ENCODE measurements at regions not wholly inside any gene's neighbourhood (a gene's known extent, or its start where the extent isn't known, plus 50 kb on each side); places are given as distances from the start of the nearest gene placed in this dataset.

- no peak for DNase-seq
- ChIA-PET CTCF (no interaction called here), POLR2A (no interaction called here)
- ATAC-seq, result no peak
- Mint-ChIP-seq H3K27me3 (no peaks in the 10 kb centered on the region), H3K36me3 (ENCODE audit: low read depth) (no peaks in the 10 kb centered on the region), H3K9me3 (ENCODE audit: low read depth) (no peaks in the 10 kb centered on the region), H3K4me3 (no peak overlapping the region), H3K27ac (no peak overlapping the region), H3K4me1 (no peaks in the 10 kb centered on the region)
- intact Hi-C loops (cut with DNase I, micrococcal nuclease), result no loop called here
Observed at GRCh38 chr3:62982795-62983455, 107.7 kb upstream of the CADPS start.

DNA sequence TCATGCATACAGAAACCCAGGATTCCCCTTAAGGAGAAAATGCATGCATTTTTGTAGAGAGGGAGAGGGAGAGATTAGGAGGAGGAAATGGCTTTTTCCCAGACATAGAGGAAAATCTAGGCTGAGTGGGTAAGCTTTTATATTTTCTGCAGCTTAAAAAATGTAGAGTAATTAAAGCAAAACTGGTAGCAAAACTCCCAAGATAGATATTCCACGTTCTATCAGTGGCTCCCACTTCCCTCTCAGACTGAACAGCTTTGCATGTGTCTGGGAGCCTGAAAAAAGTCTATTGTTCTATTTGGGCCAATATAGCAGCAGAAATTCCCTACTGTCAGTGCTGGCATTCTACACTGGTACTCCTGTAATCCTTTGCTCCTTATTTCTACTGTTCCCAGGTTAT lies 110.8 kb upstream of the CADPS start:
- ATAC-seq (no peak), DNase-seq (no peak)
- ChIA-PET POLR2A (no interaction called here), CTCF (no interaction called here)
- Mint-ChIP-seq H3K36me3 (ENCODE audit: low read depth) (no peaks in the 10 kb centered on the region), H3K27ac (no peak overlapping the region), H3K9me3 (ENCODE audit: low read depth) (peaks cover 5% of the 10 kb centered on the region), H3K4me1 (no peaks in the 10 kb centered on the region), H3K4me3 (no peak overlapping the region), H3K27me3 (no peaks in the 10 kb centered on the region)
- intact Hi-C loops (cut with DNase I, micrococcal nuclease), result no loop called here

DNA sequence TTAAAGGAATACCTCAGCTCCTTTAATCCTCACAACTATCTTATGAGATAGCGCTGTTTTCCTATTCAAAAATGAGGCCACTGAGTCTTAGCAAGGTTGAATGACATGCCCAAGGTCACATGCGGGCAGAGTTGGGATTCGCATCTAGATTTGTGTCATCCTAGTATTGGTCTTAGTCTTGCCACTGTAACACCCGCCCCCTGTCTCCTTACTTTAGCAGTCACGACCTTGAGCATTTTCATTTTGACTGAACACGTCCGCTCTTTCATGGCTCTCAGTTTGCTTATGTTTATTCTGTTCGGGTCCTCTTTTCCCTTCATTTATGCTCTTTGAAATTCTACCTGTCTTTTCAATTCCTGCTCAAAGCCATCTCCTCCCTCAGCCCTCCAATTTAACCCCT lies 112.5 kb upstream of the CADPS start:
- DNase-seq (no peak), ATAC-seq (no peak)
- no peaks in the 10 kb centered on the region for H3K27me3 Mint-ChIP-seq
- intact Hi-C loops (cut with DNase I, micrococcal nuclease), result no loop called here
- H3K4me1 Mint-ChIP-seq, result no peaks in the 10 kb centered on the region
- CTCF ChIA-PET, result no interaction called here
- H3K4me3 Mint-ChIP-seq, result no peak overlapping the region
- H3K36me3 Mint-ChIP-seq (ENCODE audit: low read depth), result no peaks in the 10 kb centered on the region
- POLR2A ChIA-PET, result no interaction called here
- no peak overlapping the region for H3K27ac Mint-ChIP-seq
- H3K9me3 Mint-ChIP-seq (ENCODE audit: low read depth), result peaks cover 5% of the 10 kb centered on the region

DNA sequence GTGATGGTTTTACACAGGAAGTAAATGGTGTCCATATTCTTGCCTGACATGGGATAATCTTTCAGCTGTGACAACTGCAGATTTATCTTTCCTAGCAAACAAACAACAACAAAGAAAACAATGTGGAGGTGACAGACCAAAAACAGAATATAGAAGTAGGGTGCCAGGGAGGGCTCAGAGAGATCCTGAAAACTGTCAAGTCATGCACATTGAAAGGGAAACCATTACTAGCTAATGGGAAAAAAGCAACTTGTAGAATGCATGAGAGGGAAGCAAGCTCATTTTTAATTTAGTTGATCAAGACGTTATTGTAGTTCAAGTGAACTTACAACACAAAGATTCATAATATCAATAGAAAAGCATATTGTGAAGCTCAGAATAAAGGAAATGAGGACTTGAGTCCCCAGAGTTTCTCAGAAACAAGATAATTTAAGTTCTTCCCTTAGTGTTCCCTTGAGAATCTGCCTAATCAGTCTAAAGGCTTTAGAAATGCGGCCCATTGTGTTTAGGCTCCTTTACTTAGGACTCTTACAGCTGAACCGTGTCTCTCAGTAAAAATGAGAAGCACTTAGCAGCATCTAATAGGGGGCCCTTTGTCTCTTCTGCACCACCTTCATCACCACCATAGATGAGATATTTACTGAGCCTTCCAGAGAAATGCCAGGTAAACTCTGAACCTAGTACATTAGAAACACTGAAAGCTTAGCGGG lies 115.6 kb upstream of the CADPS start:
- Mint-ChIP-seq H3K27ac (no peak overlapping the region), H3K4me3 (no peak overlapping the region), H3K36me3 (ENCODE audit: low read depth) (no peaks in the 10 kb centered on the region), H3K4me1 (no peaks in the 10 kb centered on the region), H3K27me3 (no peaks in the 10 kb centered on the region), H3K9me3 (ENCODE audit: low read depth) (peaks cover 5% of the 10 kb centered on the region)
- intact Hi-C loops (cut with DNase I, micrococcal nuclease), result no loop called here
- no peak for ATAC-seq
- no peak for DNase-seq
- CTCF ChIA-PET, result no interaction called here
- POLR2A ChIA-PET, result no interaction called here

DNA sequence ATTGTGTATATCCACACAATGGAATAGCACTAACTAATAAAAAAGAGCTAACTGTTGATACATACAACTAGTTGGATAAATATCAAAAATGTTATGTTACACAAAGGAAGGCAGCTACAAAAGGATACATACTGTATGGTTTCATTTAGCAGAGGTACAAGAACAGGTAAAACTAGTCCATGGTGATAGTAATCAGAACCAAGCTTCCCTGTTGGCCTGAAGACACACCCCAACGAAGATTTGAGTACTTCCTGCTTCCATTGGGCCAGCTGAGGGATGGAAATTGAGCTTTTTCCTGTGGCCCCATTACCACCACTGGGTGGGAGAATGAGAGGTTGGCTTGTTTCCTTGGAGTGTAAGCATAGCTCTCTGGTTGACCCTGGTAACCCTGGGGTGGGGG lies 117.3 kb upstream of the CADPS start:
- intact Hi-C loops (cut with DNase I, micrococcal nuclease), result no loop called here
- POLR2A ChIA-PET, result no interaction called here
- no peak for ATAC-seq

DNA sequence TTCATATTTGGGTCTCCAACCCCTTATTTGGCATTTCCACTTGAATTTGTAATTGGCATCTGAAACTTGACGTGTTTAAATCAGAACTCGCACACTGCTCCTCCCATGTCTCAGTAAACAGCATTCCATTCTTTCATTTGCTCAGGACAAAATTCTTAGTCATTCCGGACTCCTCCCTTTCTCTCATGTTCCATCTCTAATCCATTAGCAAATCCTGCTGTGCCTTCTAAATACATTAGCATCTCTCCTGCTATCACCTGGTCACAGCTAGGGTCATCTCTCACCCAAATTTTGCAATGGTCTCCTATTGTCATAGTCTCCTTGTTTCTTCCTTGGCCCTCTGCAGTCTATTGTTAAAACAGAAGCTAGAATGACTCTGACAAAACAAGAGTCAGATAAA lies 119.9 kb upstream of the CADPS start:
- H3K4me1 Mint-ChIP-seq, result no peaks in the 10 kb centered on the region
- ChIA-PET CTCF (no interaction called here), POLR2A (no interaction called here)
- H3K36me3 Mint-ChIP-seq (ENCODE audit: low read depth), result no peaks in the 10 kb centered on the region
- ATAC-seq (no peak), DNase-seq (no peak)
- intact Hi-C loops (cut with DNase I, micrococcal nuclease), result no loop called here
- H3K27me3 Mint-ChIP-seq, result no peaks in the 10 kb centered on the region
- no peak overlapping the region for H3K4me3 Mint-ChIP-seq
- H3K9me3 Mint-ChIP-seq (ENCODE audit: low read depth), result peaks cover 6% of the 10 kb centered on the region
- no peak overlapping the region for H3K27ac Mint-ChIP-seq

More for the DNA sequence above, 117.3 kb upstream of the CADPS start:
- no peak overlapping the region for H3K4me3 Mint-ChIP-seq
- DNase-seq, result no peak
- peaks cover 5% of the 10 kb centered on the region for H3K9me3 Mint-ChIP-seq (ENCODE audit: low read depth)
- H3K27me3 Mint-ChIP-seq, result no peaks in the 10 kb centered on the region
- H3K36me3 Mint-ChIP-seq (ENCODE audit: low read depth), result no peaks in the 10 kb centered on the region
- no peak overlapping the region for H3K27ac Mint-ChIP-seq
- no peaks in the 10 kb centered on the region for H3K4me1 Mint-ChIP-seq
- CTCF ChIA-PET, result interaction anchor here (0.6 to 0.7 kb wide), 2 partner anchors 43 to 360 kb away, joined by 3 read pairs; no protein-coding TSS in a partner anchor

DNA sequence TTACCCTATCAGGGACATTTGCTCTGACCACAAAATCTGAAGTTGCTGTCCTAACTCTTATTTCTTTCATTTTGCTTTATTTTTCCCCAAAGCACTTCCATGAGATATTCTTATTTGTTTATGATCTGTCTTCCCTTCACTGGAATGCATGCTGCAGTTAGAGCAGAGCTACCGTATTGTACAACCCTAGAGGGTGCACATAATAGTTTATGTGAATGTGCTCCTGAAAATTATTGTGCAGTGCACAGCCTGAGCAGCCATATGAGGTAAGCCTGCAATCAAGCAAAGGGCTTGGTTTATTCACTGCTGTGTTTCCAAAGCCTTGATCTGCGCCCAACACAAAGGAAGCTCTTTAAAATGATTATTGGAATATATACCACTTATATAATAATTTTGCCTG lies 120.3 kb upstream of the CADPS start:
- CTCF ChIA-PET, result no interaction called here
- H3K27ac Mint-ChIP-seq, result no peak overlapping the region
- no peaks in the 10 kb centered on the region for H3K4me1 Mint-ChIP-seq
- POLR2A ChIA-PET, result no interaction called here
- H3K36me3 Mint-ChIP-seq (ENCODE audit: low read depth), result no peaks in the 10 kb centered on the region
- DNase-seq, result no peak
- H3K27me3 Mint-ChIP-seq, result no peaks in the 10 kb centered on the region
- peaks cover 3% of the 10 kb centered on the region for H3K9me3 Mint-ChIP-seq (ENCODE audit: low read depth)
- intact Hi-C loops (cut with DNase I, micrococcal nuclease), result no loop called here
- H3K4me3 Mint-ChIP-seq, result no peak overlapping the region
- no peak for ATAC-seq

GRCh38 chr3:62997369-62997768 lies 122.2 kb upstream of the CADPS start:
- POLR2A ChIA-PET, result interaction anchor here (0.7 kb wide), 1 partner anchor 510 kb away, joined by 3 read pairs; no protein-coding TSS in a partner anchor
- H3K36me3 Mint-ChIP-seq (ENCODE audit: low read depth), result no peaks in the 10 kb centered on the region
- peaks cover 4% of the 10 kb centered on the region for H3K9me3 Mint-ChIP-seq (ENCODE audit: low read depth)
- intact Hi-C loops (cut with DNase I, micrococcal nuclease), result no loop called here
- no peaks in the 10 kb centered on the region for H3K4me1 Mint-ChIP-seq
- no peak for ATAC-seq
- CTCF ChIA-PET, result no interaction called here
- DNase-seq, result no peak
- no peak overlapping the region for H3K4me3 Mint-ChIP-seq
- no peaks in the 10 kb centered on the region for H3K27me3 Mint-ChIP-seq
- H3K27ac Mint-ChIP-seq, result no peak overlapping the region

DNA sequence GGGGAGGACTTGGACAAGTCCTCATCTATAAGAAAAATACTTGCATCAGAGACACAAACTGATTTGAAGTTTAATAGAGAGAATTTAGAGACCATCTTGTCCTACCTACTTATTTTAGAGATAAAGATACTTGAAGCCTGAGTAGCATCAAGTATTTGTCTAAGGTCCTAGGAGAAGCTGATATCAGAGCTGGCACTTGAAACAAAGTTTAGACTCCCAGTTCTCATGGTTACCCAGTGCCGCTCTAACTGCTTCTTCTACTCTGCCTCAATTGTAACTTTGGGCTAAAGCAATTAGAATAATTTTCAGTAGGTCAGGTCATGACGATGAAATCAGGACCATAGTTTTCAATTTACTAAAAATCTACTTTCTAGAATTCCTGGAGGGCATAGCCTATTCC lies 123.9 kb upstream of the CADPS start:
- POLR2A ChIA-PET, result no interaction called here
- H3K36me3 Mint-ChIP-seq (ENCODE audit: low read depth), result no peaks in the 10 kb centered on the region
- H3K27me3 Mint-ChIP-seq, result no peaks in the 10 kb centered on the region
- ATAC-seq (no peak), DNase-seq (no peak)
- H3K27ac Mint-ChIP-seq, result no peak overlapping the region
- H3K4me3 Mint-ChIP-seq, result no peak overlapping the region
- intact Hi-C loops (cut with DNase I, micrococcal nuclease), result no loop called here
- H3K4me1 Mint-ChIP-seq, result no peaks in the 10 kb centered on the region
- CTCF ChIA-PET, result no interaction called here
- H3K9me3 Mint-ChIP-seq (ENCODE audit: low read depth), result peaks cover 7% of the 10 kb centered on the region

DNA sequence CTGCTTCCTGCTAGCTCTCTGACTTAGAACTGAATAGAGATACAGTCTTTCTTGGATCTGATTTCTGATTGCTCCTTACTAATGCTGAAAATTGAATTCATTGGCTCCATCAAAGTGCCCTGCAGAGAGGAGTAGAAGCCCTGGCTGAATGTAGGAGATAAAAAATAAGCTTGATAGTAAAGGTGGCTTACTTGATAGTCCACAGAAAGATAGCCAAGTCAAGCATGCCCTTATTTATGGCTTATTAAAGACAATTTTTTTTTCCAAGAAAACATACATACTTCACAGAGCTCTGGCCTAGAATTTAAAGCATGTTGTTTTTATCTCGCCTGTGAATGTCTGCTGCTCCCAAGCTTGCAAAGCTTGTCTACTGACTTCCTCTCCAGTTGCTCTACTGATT lies 124.6 kb upstream of the CADPS start:
- Mint-ChIP-seq H3K27ac (no peak overlapping the region), H3K9me3 (ENCODE audit: low read depth) (peaks cover 7% of the 10 kb centered on the region), H3K27me3 (no peaks in the 10 kb centered on the region), H3K4me1 (no peaks in the 10 kb centered on the region), H3K36me3 (ENCODE audit: low read depth) (no peaks in the 10 kb centered on the region), H3K4me3 (no peak overlapping the region)
- intact Hi-C loops (cut with DNase I, micrococcal nuclease), result no loop called here
- ChIA-PET POLR2A (no interaction called here), CTCF (no interaction called here)
- DNase-seq (no peak), ATAC-seq (no peak)

DNA sequence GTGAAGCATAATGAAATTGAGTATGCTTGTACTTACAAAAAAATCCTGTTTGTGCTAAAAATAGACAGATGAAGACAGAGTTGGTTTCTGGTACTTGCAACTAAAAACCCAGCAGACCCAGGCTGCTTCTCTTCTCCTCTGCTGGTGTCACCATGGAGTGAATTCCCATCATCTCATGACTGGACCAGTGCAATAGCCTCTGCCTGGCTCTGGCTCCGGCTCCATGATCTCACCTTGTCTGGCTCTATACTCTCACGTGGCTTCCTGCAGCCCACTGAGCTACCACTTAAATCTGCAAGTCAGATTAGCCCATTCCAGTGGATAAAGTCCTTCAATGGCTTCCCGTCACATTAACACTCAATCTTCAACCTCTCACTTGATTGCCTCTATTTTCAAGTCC lies 129.2 kb upstream of the CADPS start:
- CTCF ChIA-PET, result interaction anchor here (0.6 kb wide), 1 partner anchor 537 kb away, joined by 4 read pairs; no protein-coding TSS in a partner anchor
- ATAC-seq (no peak), DNase-seq (no peak)
- H3K27ac Mint-ChIP-seq, result no peak overlapping the region
- H3K27me3 Mint-ChIP-seq, result no peaks in the 10 kb centered on the region
- no peaks in the 10 kb centered on the region for H3K36me3 Mint-ChIP-seq (ENCODE audit: low read depth)
- H3K9me3 Mint-ChIP-seq (ENCODE audit: low read depth), result peaks cover 7% of the 10 kb centered on the region
- H3K4me3 Mint-ChIP-seq, result no peak overlapping the region
- no peaks in the 10 kb centered on the region for H3K4me1 Mint-ChIP-seq
- POLR2A ChIA-PET, result no interaction called here
- intact Hi-C loops (cut with DNase I, micrococcal nuclease), result no loop called here

- Mint-ChIP-seq H3K27me3 (no peaks in the 10 kb centered on the region), H3K9me3 (ENCODE audit: low read depth) (peaks cover 4% of the 10 kb centered on the region), H3K4me1 (no peaks in the 10 kb centered on the region), H3K36me3 (ENCODE audit: low read depth) (no peaks in the 10 kb centered on the region), H3K4me3 (no peak overlapping the region), H3K27ac (no peak overlapping the region)
- ATAC-seq (no peak), DNase-seq (no peak)
- ChIA-PET POLR2A (no interaction called here), CTCF (interaction anchor here (0.5 kb wide), 1 partner anchor 686 kb away, joined by 3 read pairs; no protein-coding TSS in a partner anchor)
- intact Hi-C loops (cut with DNase I, micrococcal nuclease), result no loop called here
Observed at GRCh38 chr3:63015614-63016309, 140.5 kb upstream of the CADPS start.
